Adrenal gland (tissue), 9 donors: ENCODE measurements at regions not wholly inside any gene's neighbourhood (a gene's known extent, or its start where the extent isn't known, plus 50 kb on each side); places are given as distances from the start of the nearest gene placed in this dataset.

Experiments
- DNase-seq, 7 donors: peaks; one replicate each; pipeline ENCODE4 v3.0.0-alpha.2; 2019 to 2020
- H3K27ac ChIP-seq, 5 donors: fragments of 200-600 bp; sonication (generic) in 4 of 5; 1 replicate in 3 of 5; 2 replicates in 2 of 5; pipeline versions ENCODE4 v1.5.1 to v1.8.0; 2016 to 2020; ENCODE audit warnings: mild to moderate bottlenecking in 1 of 5
- H3K27me3 ChIP-seq: fragments of 200-600 bp; 2 replicates; pipeline ENCODE4 v1.8.0; 2021
- H3K36me3 ChIP-seq, 2 donors: fragments of 200-600 bp; replicated peaks in 1 of 2; 1 replicate in 1 of 2; 2 replicates in 1 of 2; pipeline versions ENCODE4 v1.5.1 to v1.8.0; 2018 to 2022
- H3K4me1 ChIP-seq, 2 donors: fragments of 200-600 bp; replicated peaks in 1 of 2; 1 replicate in 1 of 2; 2 replicates in 1 of 2; pipeline versions ENCODE4 v1.5.1 to v1.8.0; 2018 to 2021
- H3K4me3 ChIP-seq, 4 donors: fragments of 200-600 bp; sonication (generic) in 3 of 4; one replicate each; pipeline ENCODE4 v1.5.1; 2016 to 2018
- H3K9me3 ChIP-seq, 3 donors: fragments of 200-600 bp; sonication (generic) in 1 of 3; replicated peaks in 1 of 3; 1 replicate in 2 of 3; 2 replicates in 1 of 3; pipeline versions ENCODE4 v1.5.1 to v1.8.0; 2016 to 2021
- CTCF ChIP-seq, 6 experiments: fragments of 450-650 bp in 4 of 6; fragments of 200-600 bp in 2 of 6; sonication (generic) in 1 of 6; IDR thresholded peaks; 1 replicate in 5 of 6; 2 replicates in 1 of 6; pipeline versions ENCODE4 v1.5.1 to v1.8.0; 2016 to 2021; ENCODE audit warnings: antibody characterized with exemption in 6 of 6, mild to moderate bottlenecking in 2 of 6, moderate library complexity in 1 of 6
- POLR2A ChIP-seq, 2 donors: fragments of 450-650 bp; IDR thresholded peaks; one replicate each; pipeline ENCODE4 v1.6.1; 2017; ENCODE audit warnings: antibody characterized with exemption in 2 of 2, mild to moderate bottlenecking in 2 of 2, moderate library complexity in 1 of 2
- WGBS, 4 donors: extraction: QIAGEN DNeasy Blood & Tissue Kit in 2 of 4; methylation state at CpG; one replicate each; pipeline versions ENCODE4 v1.1.5 to v1.1.7; 2013 to 2017; 5-methylcytosine and 5-hydroxymethylcytosine counted together
- intact Hi-C, 2 donors: fragments of 100-400 bp; cut with DNase I; formaldehyde crosslinking; loops; one replicate each; pipeline versions ENCODE4 v1.14.1 to v1.15.0; 2022 to 2023
- donor health status: healthy with polysubstance abuse.
- donor health status: Bipolar disorder and iron deficiency.
- donor health status: DM: yes; HTN: yes; CAD: no.
- donor health status: DM: no; HTN: no; CAD: no.
- donor health status: DM: no; HTN: no; CAD: no.

GRCh38 chr20:61185841-61186601 lies 66.0 kb upstream of the CDH4 start:
- intact Hi-C loops: no loop called here
- WGBS, 4 donors: 47 to 59% (median 55%) methylated on average over 12 of the region's 12 CpGs
- no peak overlapping the region for H3K4me3 ChIP-seq

GRCh38 chr20:61186771-61187472 lies 65.1 kb upstream of the CDH4 start:
- Histone ChIP-seq H3K27ac (no peak overlapping the region), H3K36me3 (no peaks in the 10 kb centered on the region), H3K27me3 (no peaks in the 10 kb centered on the region), H3K4me1 (peaks cover 0 to 1% of the 10 kb centered on the region in 2 donors), H3K9me3 (no peaks in the 10 kb centered on the region), H3K4me3 (no peak overlapping the region)
- 81 to 87% (median 83%) methylated on average over 11 of the region's 11 CpGs for WGBS, 4 donors
- intact Hi-C loops: no loop called here
- TF ChIP-seq POLR2A (IDR thresholded peaks at IDR 0.05) (no peak), CTCF (IDR thresholded peaks at IDR 0.05) (no peak)
- DNase-seq: no peak

More at GRCh38 chr20:61185841-61186601, 66.0 kb upstream of the CDH4 start:
- Histone ChIP-seq H3K27me3 (no peaks in the 10 kb centered on the region), H3K36me3 (no peaks in the 10 kb centered on the region), H3K27ac (peak overlapping the region in 1 of 5 donors; percentile 20), H3K4me1 (no peaks in the 10 kb centered on the region), H3K9me3 (no peaks in the 10 kb centered on the region)
- peak in 2 of 7 donors; percentile 6 to 21 for DNase-seq
- TF ChIP-seq POLR2A (IDR thresholded peaks at IDR 0.05) (no peak), CTCF (IDR thresholded peaks at IDR 0.05) (no peak)

GRCh38 chr20:61189534-61189933 lies 62.5 kb upstream of the CDH4 start:
- intact Hi-C loops: no loop called here
- peaks cover 4 to 6% of the 10 kb centered on the region in 2 donors for H3K4me1 ChIP-seq
- 57 to 90% (median 87%) methylated on average over 1 of the region's 1 CpG for WGBS, 4 donors
- no peak overlapping the region for H3K27ac ChIP-seq
- TF ChIP-seq CTCF (IDR thresholded peaks at IDR 0.05) (no peak), POLR2A (IDR thresholded peaks at IDR 0.05) (no peak)
- no peak for DNase-seq
- no peaks in the 10 kb centered on the region for H3K9me3 ChIP-seq
- no peaks in the 10 kb centered on the region for H3K36me3 ChIP-seq
- H3K4me3 ChIP-seq: no peak overlapping the region
- no peaks in the 10 kb centered on the region for H3K27me3 ChIP-seq

GRCh38 chr20:61191096-61191495 lies 61.0 kb upstream of the CDH4 start:
- Histone ChIP-seq H3K27me3 (no peaks in the 10 kb centered on the region), H3K9me3 (no peaks in the 10 kb centered on the region), H3K4me1 (peaks cover 4 to 6% of the 10 kb centered on the region in 2 donors), H3K36me3 (no peaks in the 10 kb centered on the region), H3K27ac (no peak overlapping the region), H3K4me3 (no peak overlapping the region)
- intact Hi-C loops: no loop called here
- WGBS, 4 donors: 94 to 96% (median 95%) methylated on average over 6 to 9 of the region's 9 CpGs
- no peak for TF ChIP-seq CTCF (IDR thresholded peaks at IDR 0.05)
- no peak for TF ChIP-seq POLR2A (IDR thresholded peaks at IDR 0.05)
- no peak for DNase-seq
